Fibroblast of lung (primary cell): ENCODE measurements at regions not wholly inside any gene's neighbourhood (a gene's known extent, or its start where the extent isn't known, plus 50 kb on each side); places are given as distances from the start of the nearest gene placed in this dataset.

ENCODE experiments used
- CTCF ChIP-seq, 2 donors: IDR thresholded peaks in 1 of 2; conservative IDR thresholded peaks in 1 of 2; 1 replicate in 1 of 2; 2 replicates in 1 of 2; pipeline ENCODE4 v1.5.1; 2011 to 2012; ENCODE audit warnings: low read length in 2 of 2, control low read depth in 1 of 2, inconsistent platforms in 1 of 2, low read depth in 1 of 2, mild to moderate bottlenecking in 1 of 2
- EZH2 ChIP-seq: IDR thresholded peaks from 2 replicates; pipeline ENCODE4 v1.5.1; 2012; ENCODE audit warnings: low read length, control low read depth, mild to moderate bottlenecking; ENCODE audit errors: missing control alignments

- TF ChIP-seq CTCF (conservative IDR thresholded peaks at IDR 0.05 in 1 of 2, IDR thresholded peaks at IDR 0.05 in 1 of 2; ENCODE audit: low read depth in 1 of 2, low read length in 2 of 2) (no peak), EZH2 (no peak)
Measured at GRCh38 chr7:47128700-47129099, 453.2 kb downstream of the TNS3 start.
